ENCODE measurements at regions not wholly inside any gene's neighbourhood (a gene's known extent, or its start where the extent isn't known, plus 50 kb on each side); places are given as distances from the start of the nearest gene placed in this dataset.
"Not testable (repeated sequence)": the region's sequence is repeated elsewhere in the genome, so short reads cannot be mapped to it uniquely, and the experiment has no call there.

- DNase-seq: no peak
These were observed 133.4 kb downstream of the MACC1 start for GRCh38 chr7:20083781-20084180.

GRCh38 chr7:20079080-20079479 is 138.1 kb downstream of the MACC1 start:
- DNase-seq: no peak

GRCh38 chr7:20076835-20077234 is 140.3 kb downstream of the MACC1 start:
- DNase-seq: no peak

GRCh38 chr7:20075992-20076820 is 141.0 kb downstream of the MACC1 start:
- DNase-seq: no peak

- DNase-seq: no peak
These were observed 141.7 kb downstream of the MACC1 start for GRCh38 chr7:20075440-20075839.

- not testable (repeated sequence) for DNase-seq
These were observed 149.2 kb downstream of the MACC1 start for GRCh38 chr7:20068004-20068403.

- DNase-seq: no peak
These were observed 152.0 kb downstream of the MACC1 start for GRCh38 chr7:20064974-20065862.

GRCh38 chr7:20064181-20064970 is 152.8 kb downstream of the MACC1 start:
- DNase-seq: no peak

GRCh38 chr7:20063644-20064043 is 153.5 kb downstream of the MACC1 start:
- no peak for DNase-seq

GRCh38 chr7:20062932-20063331 is 154.3 kb downstream of the MACC1 start:
- no peak for DNase-seq

GRCh38 chr7:20053334-20054104 is 163.7 kb downstream of the MACC1 start:
- no peak for DNase-seq

- no peak for DNase-seq
These were observed 166.8 kb downstream of the MACC1 start for GRCh38 chr7:20050241-20050966.

GRCh38 chr7:20038676-20039075 is 178.5 kb downstream of the MACC1 start:
- no peak for DNase-seq

- DNase-seq: no peak
These were observed 181.8 kb downstream of the MACC1 start for GRCh38 chr7:20035279-20035875.

- no peak for DNase-seq
These were observed 183.4 kb downstream of the MACC1 start for GRCh38 chr7:20033621-20034400.

GRCh38 chr7:20032741-20033140 is 184.4 kb downstream of the MACC1 start:
- DNase-seq: no peak

GRCh38 chr7:20030915-20031362 is 186.2 kb downstream of the MACC1 start:
- DNase-seq: no peak

GRCh38 chr7:20030417-20030816 is 186.8 kb downstream of the MACC1 start:
- no peak for DNase-seq

GRCh38 chr7:20026762-20027161 is 190.4 kb downstream of the MACC1 start:
- DNase-seq: no peak

GRCh38 chr7:20021831-20022230 is 195.4 kb downstream of the MACC1 start:
- DNase-seq: no peak

Data from hindlimb muscle (tissue), 1 donor.